K562 (cell line): ENCODE measurements at regions not wholly inside any gene's neighbourhood (a gene's known extent, or its start where the extent isn't known, plus 50 kb on each side); places are given as distances from the start of the nearest gene placed in this dataset.
"Not testable (repeated sequence)": the region's sequence is repeated elsewhere in the genome, so short reads cannot be mapped to it uniquely, and the experiment has no call there.

Source experiments
- ATAC-seq: fragments of 200-7000 bp; cut with Tn5 transposase; 3 replicates; pipeline ENCODE4 v1.9.1; 2020; ENCODE audit warnings: moderate library complexity
- BruUV-seq: library from RNA; stranded (reverse); fragments of 400-500 nt; replicated peaks from 2 replicates; lab custom pipeline; 2021; lab: Mats Ljungman, UMichigan
- CTCF ChIA-PET: fragments of 300-600 bp; formaldehyde crosslinking; extraction: SDS; loops from one replicate; lab custom pipeline; 2021; ENCODE audit warnings: low intra/inter-chr PET ratio; lab: Yijun Ruan, JAX
- POLR2A ChIA-PET: fragments of 300-600, 350-650 bp; sonication (Branson Sonifier 250); formaldehyde crosslinking; extraction: SDS; loops from one replicate; lab custom pipeline; 2021; ENCODE audit warnings: antibody characterized with exemption, inconsistent platforms; lab: Yijun Ruan, JAX
- DNase-seq, 4 experiments: peaks; one replicate each; pipeline versions ENCODE4 v3.0.0 to v3.0.0-alpha.2; 2011 to 2018; ENCODE audit warnings: low spot score in 3 of 4, mixed read lengths in 3 of 4; ENCODE audit errors: extremely low read depth in 1 of 4
- FAIRE-seq: peaks from 2 replicates; lab custom pipeline; 2011; peaks lifted over from hg19 to GRCh38; lab: Jason Lieb, UNC
- H2AFZ ChIP-seq: 2 replicates; pipeline ENCODE4 v1.6.0; 2011; ENCODE audit warnings: low read depth, low read length, control low read depth, inconsistent platforms
- H3K27ac ChIP-seq: fragments of 200-600 bp; 3 replicates; pipeline ENCODE4 v1.8.0; 2011; ENCODE audit warnings: low read depth, mild to moderate bottlenecking, control low read depth, inconsistent platforms, low read length, moderate library complexity, mixed read lengths; ENCODE audit errors: extremely low read depth
- H3K27me3 ChIP-seq, 2 experiments: fragments of 300-600 bp in 1 of 2; 2 replicates in 1 of 2; 3 replicates in 1 of 2; pipeline versions ENCODE4 v1.6.0 to v1.8.0; 2011; ENCODE audit warnings: inconsistent platforms in 2 of 2, low read length in 2 of 2, mild to moderate bottlenecking in 1 of 2, mixed read lengths in 1 of 2, moderate library complexity in 1 of 2; ENCODE audit not compliant: control insufficient read depth in 2 of 2, insufficient read depth in 2 of 2
- H3K36me3 ChIP-seq: fragments of 300-600 bp; 3 replicates; pipeline ENCODE4 v1.8.0; 2011; ENCODE audit warnings: mild to moderate bottlenecking, low read length, inconsistent platforms; ENCODE audit not compliant: control insufficient read depth, insufficient read depth
- H3K4me1 ChIP-seq, 2 experiments: fragments of 200-600 bp in 1 of 2; replicated peaks in 1 of 2; 2 replicates in 1 of 2; 3 replicates in 1 of 2; pipeline versions ENCODE4 v1.5.1 to v1.8.0; 2011; ENCODE audit warnings: inconsistent platforms in 2 of 2, low read length in 2 of 2, mild to moderate bottlenecking in 1 of 2, mixed read lengths in 1 of 2, moderate library complexity in 1 of 2; ENCODE audit not compliant: control insufficient read depth in 2 of 2, insufficient read depth in 2 of 2
- H3K4me2 ChIP-seq: 2 replicates; pipeline ENCODE4 v1.6.1; 2011; ENCODE audit warnings: low read length, control low read depth, inconsistent platforms, mixed read lengths; ENCODE audit not compliant: insufficient read depth
- H3K4me3 ChIP-seq: fragments of 200-600 bp; sonication (generic), shearing (Covaris generic); 2 replicates; pipeline ENCODE4 v1.5.1; 2016; ENCODE audit warnings: control low read depth, inconsistent platforms
- H3K79me2 ChIP-seq: fragments of 200-600 bp; 3 replicates; pipeline ENCODE4 v1.8.0; 2011; ENCODE audit warnings: low read length, inconsistent platforms; ENCODE audit not compliant: control insufficient read depth, insufficient read depth
- H3K9ac ChIP-seq, 2 experiments: 2 replicates each; pipeline versions ENCODE4 v1.6.0 to v1.6.1; 2011; ENCODE audit warnings: low read depth in 2 of 2, low read length in 2 of 2, control low read depth in 1 of 2, inconsistent platforms in 1 of 2, mild to moderate bottlenecking in 1 of 2, mixed read lengths in 1 of 2; ENCODE audit not compliant: insufficient read depth in 1 of 2
- H3K9me1 ChIP-seq: one replicate; pipeline ENCODE4 v1.6.0; 2011; ENCODE audit warnings: inconsistent platforms, mild to moderate bottlenecking, low read length, moderate library complexity; ENCODE audit not compliant: control insufficient read depth, insufficient read depth
- H3K9me3 ChIP-seq: replicated peaks from 2 replicates; pipeline ENCODE4 v1.5.1; 2011; ENCODE audit warnings: low read depth, low read length, inconsistent platforms; ENCODE audit not compliant: control insufficient read depth, insufficient read depth
- H4K20me1 ChIP-seq: replicated peaks from 2 replicates; pipeline ENCODE4 v1.6.1; 2011; ENCODE audit warnings: low read length, inconsistent platforms, mixed read lengths; ENCODE audit not compliant: control insufficient read depth, insufficient read depth
- CBFA2T3 ChIP-seq: fragments of 450-650 bp; IDR thresholded peaks from 2 replicates; pipeline ENCODE4 v1.6.1; 2017
- CREB3L1 ChIP-seq: fragments of 450-650 bp; IDR thresholded peaks from 2 replicates; pipeline ENCODE4 v1.6.1; 2014; ENCODE audit warnings: low read depth, mild to moderate bottlenecking, moderate library complexity, borderline replicate concordance
- DNMT1 ChIP-seq: fragments of 450-650 bp; IDR thresholded peaks from 2 replicates; pipeline ENCODE4 v1.6.1; 2016; ENCODE audit warnings: antibody characterized with exemption, mild to moderate bottlenecking
- ELF1 ChIP-seq: fragments of 200-800 bp; sonication (Bioruptor generic); IDR thresholded peaks from 2 replicates; pipeline ENCODE4 v1.6.1; 2016; ENCODE audit warnings: missing genetic modification characterization, missing compliant biosample characterization
- HNRNPK ChIP-seq: fragments of 200-400 bp; formaldehyde crosslinking; IDR thresholded peaks from one replicate; pipeline ENCODE4 v1.6.1; 2018; ENCODE audit warnings: mild to moderate bottlenecking, low read depth, low read length; ENCODE audit not compliant: poor library complexity, severe bottlenecking
- KDM4B ChIP-seq, 2 experiments: fragments of 450-650 bp in 1 of 2; sonication (generic) in 1 of 2; IDR thresholded peaks; 2 replicates each; pipeline ENCODE4 v1.6.1; 2016 to 2017; ENCODE audit warnings: borderline replicate concordance in 2 of 2, antibody characterized with exemption in 1 of 2, low read depth in 1 of 2, mild to moderate bottlenecking in 1 of 2
- KHSRP ChIP-seq: fragments of 450-650 bp; IDR thresholded peaks from 2 replicates; pipeline ENCODE4 v1.6.1; 2017
- NCOA6 ChIP-seq: fragments of 450-650 bp; IDR thresholded peaks from 2 replicates; pipeline ENCODE4 v1.6.1; 2017; ENCODE audit warnings: mild to moderate bottlenecking
- NFATC3 ChIP-seq: fragments of 450-650 bp; IDR thresholded peaks from 2 replicates; pipeline ENCODE4 v1.6.1; 2017; ENCODE audit warnings: mild to moderate bottlenecking
- PHB2 ChIP-seq: fragments of 450-650 bp; IDR thresholded peaks from 2 replicates; pipeline ENCODE4 v1.6.1; 2017; ENCODE audit warnings: low read depth
- POLR2B ChIP-seq: fragments of 450-650 bp; IDR thresholded peaks from 2 replicates; pipeline ENCODE4 v1.6.1; 2018; ENCODE audit warnings: low read depth; ENCODE audit not compliant: partially characterized antibody
- RFX1 ChIP-seq: fragments of 450-650 bp; IDR thresholded peaks from 2 replicates; pipeline ENCODE4 v1.6.1; 2016; ENCODE audit warnings: mild to moderate bottlenecking, moderate library complexity
- SNRNP70 ChIP-seq: fragments of 200-400 bp; formaldehyde crosslinking; optimal IDR thresholded peaks from 2 replicates; pipeline ENCODE3; 2017; ENCODE audit warnings: low read depth, low read length
- ZKSCAN8 ChIP-seq: fragments of 200-800 bp; sonication (Bioruptor generic); IDR thresholded peaks from 2 replicates; pipeline ENCODE4 v1.6.1; 2016; ENCODE audit warnings: missing genetic modification characterization, missing compliant biosample characterization
- ZNF551 ChIP-seq: fragments of 250-450 bp; sonication (Bioruptor Pico); IDR thresholded peaks from 2 replicates; pipeline ENCODE4 v1.5.0; 2021; ENCODE audit warnings: mild to moderate bottlenecking, moderate library complexity
- ZNF589 ChIP-seq: fragments of 200-800 bp; sonication (Bioruptor generic); IDR thresholded peaks from 2 replicates; pipeline ENCODE4 v1.6.1; 2016; ENCODE audit warnings: low read depth, missing genetic modification characterization, missing compliant biosample characterization
- ZNF717 ChIP-seq: fragments of 250-450 bp; sonication (Bioruptor Pico); IDR thresholded peaks from 2 replicates; pipeline ENCODE4 v1.5.0; 2021
- WGBS: fragments of 100-300 bp; shearing (Covaris generic); methylation state at CpG from one replicate; pipeline ENCODE4 v1.1.6; 2016; ENCODE audit warnings: low coverage, mixed read lengths; ENCODE audit not compliant: insufficient coverage; ENCODE audit errors: missing lambda C conversion rate; 5-methylcytosine and 5-hydroxymethylcytosine counted together
- in situ Hi-C: fragments of 300-500 bp; cut with MboI; formaldehyde crosslinking; loops from 4 replicates; pipeline ENCODE4 v1.15.0; 2018; ENCODE audit warnings: inconsistent platforms, mixed read lengths
- intact Hi-C: fragments of 100-400 bp; cut with micrococcal nuclease; formaldehyde crosslinking; loops from 2 replicates; pipeline ENCODE4 v1.14.2; 2022

GRCh38 chr14:85016496-85016895 is 513.4 kb upstream of the FLRT2 start:
- WGBS: 0% methylated on average over 1 of the region's 1 CpG
- BruUV-seq: no TSS peak
- no peaks in the 10 kb centered on the region for H3K79me2 ChIP-seq
- H4K20me1 ChIP-seq: no peaks in the 10 kb centered on the region
- no peak overlapping the region for H3K27ac ChIP-seq
- ATAC-seq (no peak), FAIRE-seq (no peak), DNase-seq (no peak)
- H3K4me2 ChIP-seq: no peak overlapping the region
- no peak overlapping the region for H3K9ac ChIP-seq
- intact Hi-C loops: no loop called here
- H3K4me1 ChIP-seq: no peaks in the 10 kb centered on the region
- in situ Hi-C loops: no loop called here
- POLR2A ChIA-PET: no interaction called here
- CTCF ChIA-PET: no interaction called here
- no peaks in the 10 kb centered on the region for H3K9me1 ChIP-seq
- H3K27me3 ChIP-seq: no peaks in the 10 kb centered on the region
- H3K36me3 ChIP-seq: no peaks in the 10 kb centered on the region
- TF ChIP-seq ZNF551: no peak
- no peak for TF ChIP-seq RFX1
- TF ChIP-seq KHSRP: no peak
- TF ChIP-seq POLR2B: no peak
- no peak for TF ChIP-seq ZKSCAN8 (CRISPR knock-in tag)
- TF ChIP-seq ZNF589 (CRISPR knock-in tag): no peak
- no peak for TF ChIP-seq CBFA2T3
- TF ChIP-seq SNRNP70: no peak
- TF ChIP-seq NCOA6: no peak
- TF ChIP-seq KDM4B (IDR thresholded peaks at IDR 0.05; ENCODE audit: borderline replicate concordance in 2 of 2, low read depth in 1 of 2): no peak
- no peak for TF ChIP-seq ZNF717 (CRISPR knock-in tag)
- TF ChIP-seq DNMT1: no peak
- no peak for TF ChIP-seq ELF1 (tag)
- TF ChIP-seq CREB3L1: no peak
- no peak for TF ChIP-seq NFATC3
- TF ChIP-seq PHB2: no peak
- TF ChIP-seq HNRNPK: no peak
- no peaks in the 10 kb centered on the region for H3K9me3 ChIP-seq
- H2AFZ ChIP-seq: no peak overlapping the region
- no peak overlapping the region for H3K4me3 ChIP-seq

GRCh38 chr14:85023866-85024265 is 506.1 kb upstream of the FLRT2 start:
- H3K36me3 ChIP-seq, ATAC-seq, BruUV-seq, in situ Hi-C loops, CTCF ChIA-PET, H3K4me2 ChIP-seq, H3K4me3 ChIP-seq, H3K27ac ChIP-seq, POLR2A ChIA-PET, intact Hi-C loops, FAIRE-seq, H3K27me3 ChIP-seq, H4K20me1 ChIP-seq, H3K4me1 ChIP-seq, H2AFZ ChIP-seq, H3K9me3 ChIP-seq, H3K79me2 ChIP-seq, H3K9me1 ChIP-seq, DNase-seq, H3K9ac ChIP-seq: not testable (repeated sequence)
- 0% methylated on average over 2 of the region's 7 CpGs for WGBS
